ENCODE measurements at regions not wholly inside any gene's neighbourhood (a gene's known extent, or its start where the extent isn't known, plus 50 kb on each side); places are given as distances from the start of the nearest gene placed in this dataset.
"Not testable (repeated sequence)": the region's sequence is repeated elsewhere in the genome, so short reads cannot be mapped to it uniquely, and the experiment has no call there.

DNA sequence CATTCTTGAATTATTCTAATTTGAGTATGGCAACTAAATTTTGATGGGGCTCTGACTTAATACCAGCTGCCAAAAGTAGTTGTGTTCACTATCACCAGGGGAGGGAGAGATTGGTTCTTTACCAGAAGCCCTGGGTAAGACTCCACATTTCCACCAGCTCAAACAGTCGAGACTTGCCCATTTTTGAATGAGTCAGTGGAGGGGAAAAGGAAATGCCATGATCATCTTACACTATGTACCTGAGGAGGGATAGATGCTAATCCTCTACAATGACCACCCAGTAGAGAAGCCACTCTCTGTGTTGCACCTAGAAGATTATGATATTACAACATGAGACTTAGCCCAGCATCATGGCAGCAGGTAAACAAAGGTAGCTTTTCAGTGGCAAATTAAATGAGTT, 77.0 kb upstream of the SGK1 start:
- DNase-seq (ENCODE audit: low read depth): no peak

DNA sequence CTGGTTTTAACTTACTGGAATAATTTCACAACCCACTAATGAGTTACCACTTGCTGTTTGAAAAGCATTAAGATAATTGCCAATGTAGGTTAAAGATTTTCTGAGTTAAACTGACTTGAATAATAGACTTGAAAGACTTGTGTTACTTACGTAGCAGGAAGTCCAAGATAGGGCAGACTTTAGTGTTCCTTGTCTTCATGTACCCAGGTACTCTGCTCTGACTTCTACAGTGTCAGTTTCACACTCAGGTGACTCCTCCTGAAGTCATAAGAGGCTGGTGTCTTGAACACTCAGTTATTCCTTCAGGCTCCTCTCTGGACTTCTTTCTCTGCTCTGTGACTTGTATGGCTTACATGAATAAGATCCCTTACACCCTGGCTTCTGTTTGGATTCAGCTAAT, 76.3 kb upstream of the SGK1 start:
- no peak for DNase-seq (ENCODE audit: low read depth)

- no peak for DNase-seq (ENCODE audit: low read depth)
Observed at GRCh38 chr6:134391205-134391604, 73.3 kb upstream of the SGK1 start.

DNA sequence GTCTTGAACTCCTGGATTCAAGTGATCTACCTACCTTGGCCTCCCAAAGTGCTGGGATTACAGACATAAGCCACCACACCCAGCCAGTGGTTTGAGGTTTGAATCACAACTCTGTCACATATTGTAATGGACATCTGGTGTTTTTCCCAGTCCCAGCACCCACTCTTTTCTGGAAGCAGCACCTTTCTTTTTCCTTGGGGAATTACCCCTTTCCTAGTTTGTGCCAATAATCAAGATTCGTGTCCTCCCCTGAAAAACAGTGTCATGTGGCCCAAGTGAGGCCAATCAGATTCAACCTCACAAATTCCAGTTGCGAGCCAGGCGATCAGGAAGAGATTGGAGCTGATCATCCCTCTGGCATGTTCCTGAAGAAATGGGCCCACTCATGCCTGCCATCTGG, 71.7 kb upstream of the SGK1 start:
- DNase-seq (ENCODE audit: low read depth): no peak

DNA sequence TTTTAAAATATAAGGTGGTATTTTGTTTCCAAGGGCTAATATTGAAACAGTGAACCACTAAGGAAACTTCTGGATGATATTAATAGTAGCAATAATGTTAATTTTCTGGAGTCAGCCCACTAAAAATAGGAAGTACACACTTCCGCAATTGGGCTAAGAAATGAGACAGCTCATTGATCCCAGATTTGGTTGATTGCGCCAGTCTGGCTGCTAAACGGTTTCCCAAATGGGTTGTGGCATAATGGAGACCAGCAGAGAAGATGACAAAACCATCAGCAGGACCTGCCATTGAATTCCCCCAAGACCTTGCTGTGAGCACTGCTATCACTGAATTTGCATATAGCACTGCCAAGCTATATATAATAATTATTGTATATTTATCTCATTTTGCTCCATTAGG, 71.2 kb upstream of the SGK1 start:
- DNase-seq (ENCODE audit: low read depth): no peak

GRCh38 chr6:134386482-134386881, 68.6 kb upstream of the SGK1 start:
- DNase-seq (ENCODE audit: low read depth): not testable (repeated sequence)

DNA sequence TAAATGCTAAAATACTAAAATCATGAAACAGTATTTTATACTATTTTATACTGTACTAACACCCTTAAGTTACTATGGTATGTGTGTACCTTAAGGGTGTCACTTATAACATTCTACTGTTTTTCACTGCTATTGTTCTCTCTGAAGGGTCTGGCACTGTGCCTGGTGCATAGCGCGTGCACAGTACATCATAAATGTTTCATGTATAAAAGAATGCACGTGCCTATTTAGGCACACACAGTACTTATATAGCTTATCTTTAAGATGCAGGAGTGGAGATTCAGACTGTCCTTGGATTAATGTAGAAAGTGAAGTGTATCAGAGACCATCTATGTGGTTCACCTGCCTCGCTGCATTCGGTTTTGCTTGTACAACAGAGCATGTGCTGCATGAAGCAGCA, 64.0 kb upstream of the SGK1 start:
- no peak for DNase-seq (ENCODE audit: low read depth)

- DNase-seq (ENCODE audit: low read depth): no peak
Observed at GRCh38 chr6:134379599-134379998, 61.7 kb upstream of the SGK1 start.

DNA sequence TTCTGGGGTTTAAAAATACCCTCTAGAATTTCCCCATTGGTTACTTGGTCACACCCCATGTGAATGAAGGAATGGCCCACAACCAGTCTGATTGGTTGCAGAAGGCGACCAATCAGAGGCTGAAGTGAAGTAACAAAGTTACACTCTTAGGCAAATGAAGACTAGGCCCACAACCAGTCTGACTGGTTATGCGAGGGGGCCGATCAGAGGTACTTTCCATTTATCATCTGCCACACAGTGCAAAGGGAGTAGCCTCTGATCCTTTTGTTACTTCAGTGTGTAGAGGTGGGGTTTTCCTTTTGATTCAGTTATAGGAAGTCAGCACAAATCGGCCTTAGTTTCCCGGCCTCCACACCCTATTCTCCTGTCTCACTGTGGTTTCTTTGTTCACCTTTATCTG, 61.2 kb upstream of the SGK1 start:
- no peak for DNase-seq (ENCODE audit: low read depth)

DNA sequence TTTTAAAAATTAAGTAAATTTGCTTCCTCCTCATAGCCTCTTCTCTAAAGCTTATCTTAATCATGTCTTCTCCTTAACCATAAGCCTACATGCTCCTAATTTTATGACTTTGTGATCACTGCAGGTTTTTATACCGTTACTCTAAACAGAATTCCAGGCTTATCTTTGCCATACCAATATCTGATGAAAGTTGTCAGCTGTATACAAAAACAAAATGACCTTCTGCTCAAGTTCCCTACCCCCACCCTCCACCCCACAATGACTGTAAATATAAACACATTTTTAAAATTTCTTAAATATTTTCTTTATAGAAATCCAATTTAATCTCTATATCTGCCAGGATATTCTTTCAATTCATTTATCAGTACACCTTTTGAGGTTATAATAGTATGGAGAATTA, 60.5 kb upstream of the SGK1 start:
- no peak for DNase-seq (ENCODE audit: low read depth)

- no peak for DNase-seq (ENCODE audit: low read depth)
Observed at GRCh38 chr6:134376785-134377184, 58.9 kb upstream of the SGK1 start.

GRCh38 chr6:134375220-134375580, 57.3 kb upstream of the SGK1 start:
- no peak for DNase-seq (ENCODE audit: low read depth)

GRCh38 chr6:134374491-134375219, 56.7 kb upstream of the SGK1 start:
- no peak for DNase-seq (ENCODE audit: low read depth)

- DNase-seq (ENCODE audit: low read depth): no peak
Observed at GRCh38 chr6:134373993-134374392, 56.1 kb upstream of the SGK1 start.

GRCh38 chr6:134373282-134373922, 55.5 kb upstream of the SGK1 start:
- DNase-seq (ENCODE audit: low read depth): no peak

DNA sequence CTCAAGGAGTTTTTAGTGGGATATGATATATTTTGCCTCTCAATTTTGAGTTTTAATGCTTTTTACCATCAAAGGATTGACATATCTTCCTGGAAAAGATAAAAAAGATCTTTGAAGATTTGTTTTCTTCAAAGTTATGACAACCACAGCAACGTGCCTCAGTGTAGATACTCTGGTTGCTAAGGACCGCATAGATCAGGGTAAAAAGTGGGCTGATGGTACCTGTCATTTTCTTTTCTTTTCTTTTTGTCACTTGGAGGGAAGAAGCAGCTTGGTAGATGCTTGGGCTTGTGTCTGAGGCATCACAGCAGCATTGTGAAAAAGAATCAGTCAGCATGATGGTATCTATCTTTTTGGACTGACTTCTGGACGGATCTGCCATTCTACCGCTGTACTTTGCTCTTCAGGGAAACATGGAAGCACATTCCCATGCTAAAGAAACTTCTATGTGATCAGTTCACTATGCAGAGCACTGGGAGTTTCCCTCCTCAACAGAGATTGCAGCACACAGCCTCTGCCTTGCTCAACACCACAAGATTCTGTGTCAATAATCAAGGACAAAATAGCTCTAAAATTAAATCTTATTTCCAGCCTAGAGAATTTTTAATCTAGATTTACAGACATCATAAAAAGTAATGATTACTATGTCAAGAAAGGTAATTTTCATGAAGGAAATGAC, 54.8 kb upstream of the SGK1 start:
- DNase-seq (ENCODE audit: low read depth): no peak

DNA sequence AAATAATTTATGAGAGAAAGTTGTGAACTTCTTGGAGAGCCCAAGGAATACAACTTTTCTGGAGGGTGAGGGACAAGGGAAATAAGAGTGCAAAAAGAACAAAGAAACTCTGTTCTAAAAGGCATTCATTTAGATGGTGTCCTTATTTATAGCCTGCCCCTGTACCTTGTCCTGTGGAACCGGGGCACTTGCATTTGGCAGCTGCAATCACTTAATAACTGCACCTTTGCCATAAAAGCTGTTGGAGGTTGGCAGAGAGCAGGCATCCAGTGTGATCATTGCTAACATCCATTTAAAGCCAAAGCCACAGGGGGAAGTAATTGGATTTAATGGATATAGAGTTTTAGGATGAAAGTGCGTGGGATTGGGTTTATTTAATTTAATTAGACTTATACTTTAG, 50.8 kb upstream of the SGK1 start:
- DNase-seq (ENCODE audit: low read depth): no peak

All from stimulated activated CD8-positive, alpha-beta memory T cell treated with anti-CD3 and anti-CD28 coated beads, Interleukin-12 subunit alpha, Interleukin-12 subunit beta, amount 100 ng/mL, for 1 hour (primary cell).